Natural killer cell (primary cell): ENCODE measurements at regions not wholly inside any gene's neighbourhood (a gene's known extent, or its start where the extent isn't known, plus 50 kb on each side); places are given as distances from the start of the nearest gene placed in this dataset.

Experiments used
- ATAC-seq, 3 donors: fragments of 150-1000 bp in 2 of 3; fragments of 200-7000 bp in 1 of 3; cut with Tn5 transposase; 1 replicate in 1 of 3; 2 replicates in 2 of 3; pipeline ENCODE4 v1.10.0; 2021; ENCODE audit warnings: mild to moderate bottlenecking in 2 of 3, moderate library complexity in 2 of 3
- DNase-seq, 2 donors: peaks; one replicate each; pipeline versions ENCODE4 v3.0.0 to v3.0.0-alpha.2; 2013 to 2021; ENCODE audit warnings: mixed read lengths in 1 of 2
- H3K27ac ChIP-seq: one replicate; pipeline ENCODE4 v1.5.1; 2013; ENCODE audit warnings: mild to moderate bottlenecking, low read length
- H3K27me3 ChIP-seq: one replicate; pipeline ENCODE4 v1.6.1; 2013; ENCODE audit warnings: low read length; ENCODE audit not compliant: control insufficient read depth, insufficient read depth
- H3K36me3 ChIP-seq: one replicate; pipeline ENCODE4 v1.6.1; 2013; ENCODE audit warnings: low read length; ENCODE audit not compliant: control insufficient read depth, insufficient read depth
- H3K4me1 ChIP-seq: one replicate; pipeline ENCODE4 v1.6.1; 2013; ENCODE audit warnings: low read length; ENCODE audit not compliant: control insufficient read depth, insufficient read depth
- H3K4me3 ChIP-seq: one replicate; pipeline ENCODE4 v1.5.1; 2013; ENCODE audit warnings: low read length
- H3K9me3 ChIP-seq: one replicate; pipeline ENCODE4 v1.6.1; 2013; ENCODE audit warnings: low read length; ENCODE audit not compliant: control insufficient read depth, insufficient read depth
- H3K27ac Mint-ChIP-seq, 2 donors: one replicate each; pipeline ENCODE4 v1.8.0; 2022; ENCODE audit warnings: mild to moderate bottlenecking in 2 of 2, mixed read lengths in 2 of 2, moderate library complexity in 1 of 2
- H3K27me3 Mint-ChIP-seq, 2 donors: one replicate each; pipeline ENCODE4 v1.8.0; 2022; ENCODE audit warnings: low read depth in 2 of 2, mixed read lengths in 2 of 2
- H3K36me3 Mint-ChIP-seq: one replicate; pipeline ENCODE4 v1.8.0; 2022; ENCODE audit warnings: mixed read lengths
- H3K4me1 Mint-ChIP-seq, 2 donors: one replicate each; pipeline ENCODE4 v1.8.0; 2022; ENCODE audit warnings: mixed read lengths in 2 of 2
- H3K4me3 Mint-ChIP-seq: one replicate; pipeline ENCODE4 v1.8.0; 2022; ENCODE audit warnings: mild to moderate bottlenecking, moderate library complexity, mixed read lengths
- H3K9me3 Mint-ChIP-seq, 2 donors: one replicate each; pipeline ENCODE4 v1.8.0; 2022; ENCODE audit warnings: mixed read lengths in 2 of 2
- WGBS: methylation state at CpG from one replicate; pipeline ENCODE4 v1.1.7; 2013; ENCODE audit warnings: missing lambda C conversion rate; ENCODE audit not compliant: insufficient coverage; 5-methylcytosine and 5-hydroxymethylcytosine counted together
- intact Hi-C: fragments of 100-400 bp; cut with micrococcal nuclease; formaldehyde crosslinking; loops from one replicate; pipeline ENCODE4 v1.14.2; 2022
- TF ChIP-seq, protein P1 (sequence below): fragments of 200-600 bp; IDR thresholded peaks from one replicate; pipeline ENCODE4 v1.8.0; 2022; ENCODE audit warnings: antibody characterized with exemption

DNA sequence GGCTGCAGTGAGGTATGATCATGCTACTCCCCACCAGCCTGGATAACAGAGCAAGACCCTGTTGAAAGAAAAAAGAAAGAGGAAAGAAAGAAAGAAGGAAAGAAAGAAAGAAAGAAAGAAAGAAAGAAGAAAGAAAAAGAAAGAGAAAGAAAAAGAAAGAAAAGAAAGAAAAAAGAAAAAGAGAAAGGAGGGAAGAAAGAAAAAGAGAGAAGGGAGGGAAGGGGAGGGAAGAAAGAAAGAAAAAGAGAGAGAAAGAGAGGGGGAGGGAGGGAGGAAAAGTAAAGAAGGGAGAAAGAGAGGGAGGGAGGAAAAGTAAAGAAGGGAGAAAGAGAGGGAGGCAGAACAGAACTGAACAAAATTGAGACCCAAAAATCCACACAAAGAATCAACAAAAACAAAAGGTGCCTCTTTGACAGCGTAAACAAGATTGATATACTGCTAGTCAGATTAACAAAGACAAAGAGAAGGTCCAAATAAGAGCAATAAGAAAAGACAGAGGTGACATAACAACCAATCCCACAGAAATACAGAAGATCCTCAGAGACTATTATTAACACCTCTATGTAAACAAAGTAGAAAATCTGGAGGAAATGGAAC lies 293.9 kb upstream of the AMIGO2 start:
- WGBS: no CpG with 5 or more reads among the region's 1 CpG
- H3K4me3 Mint-ChIP-seq: no peak overlapping the region
- no peak overlapping the region for H3K27ac Mint-ChIP-seq

DNA sequence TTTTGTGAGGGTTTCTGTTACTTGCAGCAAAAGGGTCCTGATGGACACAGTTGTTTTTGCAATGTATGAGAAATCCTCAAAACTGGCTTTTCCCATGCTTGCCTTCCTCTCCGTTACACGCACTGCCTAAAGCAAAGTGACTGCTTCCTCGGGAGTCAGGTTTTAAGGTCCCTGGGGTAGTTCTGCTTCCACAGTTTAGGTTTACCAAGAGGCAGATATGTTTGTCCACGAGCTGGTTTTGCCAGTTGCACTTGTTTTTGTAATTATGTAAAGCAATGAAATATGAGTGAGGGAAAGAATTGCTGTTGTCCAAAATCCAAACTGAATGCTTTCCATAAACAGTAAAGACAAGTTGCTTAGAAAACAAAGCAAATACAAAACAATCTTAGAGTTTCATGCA lies 290.7 kb upstream of the AMIGO2 start:
- Mint-ChIP-seq H3K9me3 (no peaks in the 10 kb centered on the region), H3K4me3 (no peak overlapping the region), H3K27me3 (no peaks in the 10 kb centered on the region), H3K27ac (no peak overlapping the region), H3K36me3 (no peaks in the 10 kb centered on the region), H3K4me1 (peaks cover 10 to 14% of the 10 kb centered on the region in 2 donors)
- Histone ChIP-seq H3K4me3 (no peak overlapping the region), H3K27me3 (no peaks in the 10 kb centered on the region), H3K9me3 (no peaks in the 10 kb centered on the region), H3K4me1 (peaks cover 34% of the 10 kb centered on the region), H3K27ac (no peak overlapping the region), H3K36me3 (no peaks in the 10 kb centered on the region)
- over 99% methylated on average over 4 of the region's 4 CpGs for WGBS
- intact Hi-C loops: no loop called here
- TF ChIP-seq, protein P1, sequence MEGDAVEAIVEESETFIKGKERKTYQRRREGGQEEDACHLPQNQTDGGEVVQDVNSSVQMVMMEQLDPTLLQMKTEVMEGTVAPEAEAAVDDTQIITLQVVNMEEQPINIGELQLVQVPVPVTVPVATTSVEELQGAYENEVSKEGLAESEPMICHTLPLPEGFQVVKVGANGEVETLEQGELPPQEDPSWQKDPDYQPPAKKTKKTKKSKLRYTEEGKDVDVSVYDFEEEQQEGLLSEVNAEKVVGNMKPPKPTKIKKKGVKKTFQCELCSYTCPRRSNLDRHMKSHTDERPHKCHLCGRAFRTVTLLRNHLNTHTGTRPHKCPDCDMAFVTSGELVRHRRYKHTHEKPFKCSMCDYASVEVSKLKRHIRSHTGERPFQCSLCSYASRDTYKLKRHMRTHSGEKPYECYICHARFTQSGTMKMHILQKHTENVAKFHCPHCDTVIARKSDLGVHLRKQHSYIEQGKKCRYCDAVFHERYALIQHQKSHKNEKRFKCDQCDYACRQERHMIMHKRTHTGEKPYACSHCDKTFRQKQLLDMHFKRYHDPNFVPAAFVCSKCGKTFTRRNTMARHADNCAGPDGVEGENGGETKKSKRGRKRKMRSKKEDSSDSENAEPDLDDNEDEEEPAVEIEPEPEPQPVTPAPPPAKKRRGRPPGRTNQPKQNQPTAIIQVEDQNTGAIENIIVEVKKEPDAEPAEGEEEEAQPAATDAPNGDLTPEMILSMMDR: no peak
- DNase-seq (no peak), ATAC-seq (no peak)

More for the DNA sequence above, 293.9 kb upstream of the AMIGO2 start:
- ATAC-seq: no peak
- DNase-seq: no peak
- no peaks in the 10 kb centered on the region for H3K27me3 ChIP-seq
- H3K4me3 ChIP-seq: no peak overlapping the region
- H3K9me3 ChIP-seq: no peaks in the 10 kb centered on the region
- H3K4me1 Mint-ChIP-seq: peaks cover 10 to 14% of the 10 kb centered on the region in 2 donors
- H3K27me3 Mint-ChIP-seq: no peaks in the 10 kb centered on the region
- peaks cover 7% of the 10 kb centered on the region for H3K4me1 ChIP-seq
- intact Hi-C loops: no loop called here
- H3K27ac ChIP-seq: no peak overlapping the region
- no peaks in the 10 kb centered on the region for H3K36me3 Mint-ChIP-seq
- no peaks in the 10 kb centered on the region for H3K9me3 Mint-ChIP-seq
- TF ChIP-seq, protein P1: no peak
- no peaks in the 10 kb centered on the region for H3K36me3 ChIP-seq

DNA sequence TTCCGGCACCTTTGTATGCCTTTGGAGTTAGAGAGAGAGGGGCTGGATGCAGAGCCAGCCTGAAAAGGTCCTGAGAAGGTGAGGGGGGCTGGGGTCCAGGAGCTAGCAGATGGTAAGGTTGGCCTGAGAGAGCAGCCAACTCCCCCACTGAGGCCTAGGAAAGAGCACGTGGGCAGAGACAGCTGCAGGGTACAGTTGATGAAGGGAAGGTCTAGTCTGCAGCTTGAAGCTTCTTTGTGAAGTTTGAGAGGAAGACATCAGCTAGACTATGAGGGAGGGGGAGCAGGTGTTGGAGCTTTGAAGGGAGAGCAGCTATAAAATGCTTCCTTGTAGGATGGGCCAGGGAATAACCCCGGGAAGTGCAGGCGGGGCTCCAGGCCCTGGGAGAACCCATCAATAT lies 289.3 kb upstream of the AMIGO2 start:
- Mint-ChIP-seq H3K27ac (no peak overlapping the region), H3K36me3 (no peaks in the 10 kb centered on the region), H3K27me3 (no peaks in the 10 kb centered on the region), H3K4me3 (no peak overlapping the region), H3K9me3 (no peaks in the 10 kb centered on the region), H3K4me1 (peaks cover 10 to 14% of the 10 kb centered on the region in 2 donors)
- no peak for ATAC-seq
- no peak overlapping the region for H3K4me3 ChIP-seq
- no peaks in the 10 kb centered on the region for H3K27me3 ChIP-seq
- intact Hi-C loops: no loop called here
- no peaks in the 10 kb centered on the region for H3K36me3 ChIP-seq
- H3K27ac ChIP-seq: no peak overlapping the region
- TF ChIP-seq, protein P1: no peak
- DNase-seq: no peak
- WGBS: 92% methylated on average over 4 of the region's 4 CpGs
- H3K9me3 ChIP-seq: no peaks in the 10 kb centered on the region
- H3K4me1 ChIP-seq: peaks cover 37% of the 10 kb centered on the region
